NCI-H1092 treated with DMSO at 0.1 percent for 48 hours (cell line): ENCODE measurements at regions not wholly inside any gene's neighbourhood (a gene's known extent, or its start where the extent isn't known, plus 50 kb on each side); places are given as distances from the start of the nearest gene placed in this dataset.
A peak's percentile ranks its signal among the peaks of the same experiment; 100 is the strongest.
"Not testable (repeated sequence)": the region's sequence is repeated elsewhere in the genome, so short reads cannot be mapped to it uniquely, and the experiment has no call there.

Experiments used
- DNase-seq: peaks from one replicate; lab custom pipeline; 2025; lab: John Stamatoyannopoulos, UW

DNA sequence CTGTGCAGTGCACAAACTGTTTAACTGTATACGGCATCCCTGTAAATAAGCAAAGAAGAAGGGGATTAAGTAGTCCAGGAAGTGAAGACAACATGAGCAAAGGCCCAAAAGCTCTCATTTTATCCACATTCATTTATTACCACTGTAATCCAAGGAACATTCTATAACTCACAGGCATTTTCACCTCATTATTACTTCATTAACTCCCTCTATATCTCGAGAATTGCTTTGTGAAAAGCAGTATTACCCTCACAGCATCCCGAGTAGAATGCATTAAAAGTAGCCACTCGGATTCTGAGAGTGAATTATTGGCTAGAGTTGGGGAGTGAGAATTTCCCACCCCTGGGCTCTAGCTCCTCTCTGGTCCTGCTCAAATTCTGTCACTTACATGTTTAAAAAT is 51.0 kb upstream of the CHCHD3 start:
- no peak for DNase-seq

DNA sequence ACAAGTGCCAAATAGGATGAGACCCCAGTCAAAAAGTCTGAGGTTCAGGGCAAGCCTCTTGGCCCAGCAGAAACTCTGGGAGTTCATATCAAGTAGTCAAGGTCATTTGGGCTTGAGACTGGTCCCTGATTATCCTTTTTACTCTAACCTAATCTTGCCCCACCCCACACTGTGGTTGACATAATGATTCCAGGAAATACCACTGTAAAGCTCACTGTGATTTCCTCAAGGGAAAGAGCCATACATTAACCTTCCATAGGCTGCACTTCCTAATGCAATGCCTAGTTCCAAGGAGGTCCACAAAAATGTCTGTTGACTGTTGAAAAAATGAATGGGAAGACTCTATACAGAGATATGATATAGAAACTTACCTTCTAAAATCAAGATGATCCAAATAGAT is 52.9 kb upstream of the CHCHD3 start:
- no peak for DNase-seq

- no peak for DNase-seq
Observed at GRCh38 chr7:133135451-133135850, 53.6 kb upstream of the CHCHD3 start.

DNA sequence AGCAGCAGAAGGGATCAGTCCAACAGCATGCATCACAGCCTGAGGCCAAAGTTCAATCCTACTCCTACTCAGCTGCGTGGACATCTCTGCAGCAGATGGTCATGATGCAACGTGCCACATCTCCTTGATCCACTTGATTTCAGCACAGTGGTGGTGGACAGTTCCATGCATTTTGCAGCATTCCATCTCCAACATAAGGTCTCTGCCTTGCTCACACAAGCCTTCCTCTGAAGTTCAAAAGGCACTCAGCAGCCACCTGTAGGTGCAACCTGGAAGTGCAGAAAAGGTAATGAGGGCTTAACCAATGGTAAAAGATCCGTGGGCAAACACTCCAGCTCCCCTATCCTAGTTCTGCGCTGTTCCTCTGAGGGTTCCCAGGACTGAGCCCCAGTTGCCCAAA is 57.5 kb upstream of the CHCHD3 start:
- DNase-seq = no peak

DNA sequence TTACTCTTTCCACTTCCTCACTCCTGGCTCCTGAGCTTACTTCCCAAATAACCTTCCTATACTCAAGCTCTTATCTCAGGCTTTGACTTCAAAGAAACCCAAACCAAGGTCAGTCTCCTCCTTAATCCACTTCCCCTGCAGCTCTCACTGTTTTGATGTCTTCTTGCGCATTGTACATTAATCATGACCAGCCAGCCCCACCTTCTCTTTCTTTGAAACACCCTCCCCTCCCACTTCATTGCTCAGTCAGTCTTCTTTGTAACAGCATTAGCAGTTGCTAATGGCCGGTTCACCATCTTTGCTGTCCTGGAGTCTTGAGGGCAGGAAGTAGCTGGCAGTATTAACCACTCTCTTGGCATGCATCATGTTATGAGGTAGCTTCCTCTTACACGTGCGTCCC is 57.9 kb upstream of the CHCHD3 start:
- DNase-seq = no peak

- no peak for DNase-seq
Observed at GRCh38 chr7:133140994-133141595, 59.2 kb upstream of the CHCHD3 start.

- no peak for DNase-seq
Observed at GRCh38 chr7:133150760-133151159, 68.9 kb upstream of the CHCHD3 start.

- no peak for DNase-seq
Observed at GRCh38 chr7:133152875-133153274, 71.0 kb upstream of the CHCHD3 start.

DNA sequence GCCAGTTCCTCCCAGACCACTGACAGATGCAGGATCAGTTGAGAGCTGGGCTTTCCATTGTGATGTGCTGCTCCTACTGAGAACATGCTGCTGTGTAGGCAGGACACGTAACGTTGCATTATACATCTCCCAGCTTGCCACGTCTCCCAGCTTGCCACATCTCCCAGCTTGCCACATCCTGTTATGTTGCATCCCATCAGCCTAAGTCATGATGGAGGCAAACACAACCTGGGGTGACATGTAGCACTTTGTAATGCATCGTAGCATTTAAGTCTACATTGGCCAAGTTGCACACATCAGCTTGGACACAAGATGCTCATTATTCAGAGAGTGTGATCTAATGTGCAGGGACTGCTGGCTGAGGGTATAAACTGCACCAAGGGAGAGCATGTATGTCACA is 73.3 kb upstream of the CHCHD3 start:
- no peak for DNase-seq

DNA sequence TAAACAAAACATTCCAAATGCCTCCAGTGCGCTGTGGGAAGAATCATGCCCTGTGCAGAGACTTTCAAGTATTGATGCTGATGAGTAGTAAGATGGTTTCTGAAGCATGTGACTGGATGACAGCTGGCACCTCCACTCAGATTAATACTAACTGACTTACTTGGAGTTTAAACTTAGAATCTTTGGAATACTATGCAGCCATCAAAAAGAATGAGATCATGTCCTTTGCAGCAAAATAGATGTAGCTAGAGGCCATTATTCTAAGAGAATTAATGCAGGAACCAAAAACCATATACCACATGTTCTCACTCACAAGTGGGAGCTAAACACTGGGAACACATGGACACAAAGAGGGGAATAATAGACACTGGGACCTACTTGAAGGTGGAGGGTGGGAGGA is 73.8 kb upstream of the CHCHD3 start:
- DNase-seq = no peak

- no peak for DNase-seq
Observed at GRCh38 chr7:133157045-133157444, 75.2 kb upstream of the CHCHD3 start.

DNA sequence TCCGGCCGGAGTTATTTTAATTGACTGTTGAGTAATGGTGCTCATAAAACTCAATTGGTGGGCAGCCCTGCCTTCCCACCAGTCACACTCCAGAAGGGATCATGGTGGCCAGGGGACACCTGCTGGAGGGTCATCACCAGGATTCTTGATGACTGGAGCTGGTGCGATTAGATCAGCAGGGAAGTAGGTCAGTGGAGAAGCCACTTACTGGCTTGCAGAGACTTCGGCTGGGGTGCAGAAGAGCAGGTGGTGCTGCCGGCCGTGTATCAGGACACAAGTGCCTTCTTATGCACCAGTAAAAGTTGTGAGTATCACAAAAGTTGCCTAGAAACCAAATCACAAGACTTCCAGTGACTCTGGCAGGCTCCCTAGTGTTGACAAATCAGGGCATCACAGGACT is 82.6 kb upstream of the CHCHD3 start:
- DNase-seq = no peak

DNA sequence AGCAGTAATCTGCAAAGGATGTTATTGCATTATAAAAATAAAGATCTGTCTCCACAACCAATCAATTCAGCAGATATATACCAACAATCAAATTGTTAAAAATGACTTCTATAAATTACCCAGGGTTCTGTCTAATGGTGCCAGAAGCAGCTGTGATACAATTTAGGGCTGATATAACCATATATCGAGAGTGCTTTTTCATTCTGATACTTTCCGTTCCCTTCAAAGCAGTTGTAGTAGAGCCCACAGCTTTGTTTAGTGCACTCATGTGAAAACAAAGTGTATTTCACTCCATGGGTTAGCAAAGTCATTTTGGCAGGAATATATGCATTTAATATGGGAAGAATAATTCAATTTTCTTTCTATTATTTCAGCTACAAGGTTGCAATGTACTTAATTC is 83.1 kb upstream of the CHCHD3 start:
- no peak for DNase-seq

GRCh38 chr7:133165529-133165928 is 83.6 kb upstream of the CHCHD3 start:
- DNase-seq = no peak

DNA sequence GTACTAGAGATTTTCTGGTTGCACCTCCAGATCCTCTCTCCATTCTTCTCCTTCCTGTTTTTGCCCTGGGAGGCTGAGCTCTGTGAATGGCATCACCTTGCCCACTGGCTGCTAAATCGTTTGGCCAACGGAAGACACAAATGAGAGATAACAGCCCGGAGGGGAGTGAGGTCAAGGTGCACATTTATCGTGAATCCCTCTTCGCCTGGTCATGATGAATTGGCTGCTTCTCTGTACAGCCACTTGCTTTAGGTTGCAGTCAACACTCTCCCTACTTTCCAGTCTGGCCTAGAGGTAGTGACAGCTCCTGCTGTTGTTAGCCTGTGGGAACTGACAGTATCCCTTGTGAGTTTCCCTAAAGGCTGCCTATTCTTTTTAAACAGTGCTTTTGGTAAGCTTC is 85.4 kb upstream of the CHCHD3 start:
- no peak for DNase-seq

- not testable (repeated sequence) for DNase-seq
Observed at GRCh38 chr7:133169167-133169822, 83.6 kb upstream of the EXOC4 start.

- not testable (repeated sequence) for DNase-seq
Observed at GRCh38 chr7:133177476-133177875, 75.4 kb upstream of the EXOC4 start.

GRCh38 chr7:133180717-133181116 is 72.2 kb upstream of the EXOC4 start:
- DNase-seq = no peak

- peak; percentile 79 for DNase-seq
Observed at GRCh38 chr7:133183042-133183794, 69.7 kb upstream of the EXOC4 start.

DNA sequence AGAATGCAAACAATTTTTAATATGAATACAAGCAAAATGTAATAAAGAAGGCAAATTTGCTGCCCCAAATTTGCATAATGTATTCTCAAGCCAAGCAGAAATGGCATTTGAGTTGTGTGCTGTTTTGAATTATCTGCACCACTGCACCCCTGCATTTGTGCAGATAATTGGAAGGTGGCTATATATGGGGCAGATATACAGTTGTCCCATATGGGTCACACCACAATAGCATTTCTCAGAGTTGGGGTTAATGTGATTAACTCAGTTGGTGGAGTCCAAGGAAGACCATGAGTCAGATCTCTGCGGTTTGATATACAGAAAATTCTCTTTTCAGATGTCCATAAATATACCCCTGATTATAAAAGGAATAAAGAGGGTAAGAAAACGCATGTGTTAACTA is 68.9 kb upstream of the EXOC4 start:
- DNase-seq = no peak

DNA sequence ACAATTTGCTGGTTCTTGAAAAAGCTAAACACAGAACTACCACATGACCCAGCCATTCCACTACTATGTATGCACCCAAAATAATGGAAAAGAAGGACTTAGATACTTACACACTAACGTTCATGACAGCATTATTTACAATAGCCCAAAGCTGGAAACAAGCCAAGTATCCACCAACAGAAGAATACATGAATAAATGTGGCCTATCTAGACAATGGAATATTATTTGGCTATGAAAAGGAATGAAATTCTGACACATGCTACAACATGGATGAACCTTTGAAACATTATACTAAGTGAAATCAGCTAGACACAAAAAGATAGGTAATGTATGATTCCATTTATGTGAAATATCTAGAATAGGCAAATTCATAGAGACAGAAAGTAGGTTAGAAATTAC is 67.4 kb upstream of the EXOC4 start:
- DNase-seq = no peak

- no peak for DNase-seq
Observed at GRCh38 chr7:133186060-133186459, 66.8 kb upstream of the EXOC4 start.

DNA sequence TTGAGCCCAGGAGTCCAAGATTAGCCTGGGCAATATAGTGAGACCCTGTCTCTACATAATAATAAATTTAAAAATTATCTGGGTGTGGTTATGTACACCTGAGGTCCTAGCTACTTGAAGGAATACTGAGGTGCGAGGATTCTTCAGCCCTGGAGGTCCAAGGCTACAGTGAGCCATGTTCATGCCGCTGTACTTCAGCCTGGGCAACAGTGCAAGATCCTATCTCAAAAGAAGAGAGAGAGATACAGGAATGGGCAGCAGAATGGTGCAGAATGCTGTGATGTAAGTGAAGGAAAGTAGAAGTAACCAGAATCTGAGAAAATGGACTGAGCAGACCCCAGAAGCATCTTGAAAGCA is 62.7 kb upstream of the EXOC4 start:
- DNase-seq = no peak

DNA sequence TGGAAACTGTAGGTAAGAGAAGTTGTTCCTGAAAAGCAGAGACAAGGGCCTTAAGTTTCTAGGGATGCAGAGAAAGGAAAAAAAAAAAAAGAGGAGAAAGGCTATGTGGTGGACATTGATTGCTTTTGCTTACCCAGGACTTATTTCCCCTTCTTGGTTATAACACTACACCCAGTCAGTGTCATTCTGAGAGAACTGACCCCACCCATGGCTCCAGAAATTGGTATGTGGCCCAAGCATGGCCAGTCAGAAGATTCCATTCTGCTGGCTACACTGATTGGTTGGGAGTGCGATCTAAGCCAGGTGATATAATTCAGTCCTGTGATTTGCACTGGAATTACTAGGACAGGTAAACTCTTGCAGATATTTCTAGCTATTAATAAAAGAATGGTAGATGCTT is 62.2 kb upstream of the EXOC4 start:
- DNase-seq = no peak
